Endodermal cell (in vitro differentiated cells): ENCODE measurements at regions not wholly inside any gene's neighbourhood (a gene's known extent, or its start where the extent isn't known, plus 50 kb on each side); places are given as distances from the start of the nearest gene placed in this dataset.

ENCODE experiments used
- DNase-seq: peaks from one replicate; pipeline ENCODE4 v3.0.0-alpha.2; 2017
- H3K27ac ChIP-seq: 2 replicates; pipeline ENCODE4 v1.5.1; 2013; ENCODE audit warnings: mild to moderate bottlenecking, low read depth, low read length, moderate library complexity
- H3K27me3 ChIP-seq: 2 replicates; pipeline ENCODE4 v1.6.1; 2013; ENCODE audit warnings: mild to moderate bottlenecking, low read length, moderate library complexity; ENCODE audit not compliant: insufficient read depth, control insufficient read depth, poor library complexity, severe bottlenecking
- H3K36me3 ChIP-seq: 2 replicates; pipeline ENCODE4 v1.7.0; 2013; ENCODE audit warnings: mild to moderate bottlenecking, low read length, moderate library complexity; ENCODE audit not compliant: control insufficient read depth, insufficient read depth
- H3K4me1 ChIP-seq: one replicate; pipeline ENCODE4 v1.7.0; 2013; ENCODE audit warnings: low read length; ENCODE audit not compliant: control insufficient read depth, insufficient read depth
- H3K4me3 ChIP-seq: 2 replicates; pipeline ENCODE4 v1.5.1; 2013; ENCODE audit warnings: mild to moderate bottlenecking, low read length, moderate library complexity
- H3K9ac ChIP-seq: 2 replicates; pipeline ENCODE4 v1.6.1; 2013; ENCODE audit warnings: mild to moderate bottlenecking, low read length, moderate library complexity; ENCODE audit not compliant: poor library complexity, severe bottlenecking; ENCODE audit errors: extremely low read depth
- H3K9me3 ChIP-seq: 2 replicates; pipeline ENCODE4 v1.6.1; 2013; ENCODE audit warnings: mild to moderate bottlenecking, low read length, moderate library complexity; ENCODE audit not compliant: control insufficient read depth
- H3K27ac Mint-ChIP-seq: 2 replicates; pipeline ENCODE4 v1.8.0; 2020; ENCODE audit warnings: mixed read lengths
- H3K27me3 Mint-ChIP-seq: 2 replicates; pipeline ENCODE4 v1.8.0; 2021; ENCODE audit warnings: mild to moderate bottlenecking, mixed read lengths; ENCODE audit not compliant: insufficient read depth
- H3K36me3 Mint-ChIP-seq: 2 replicates; pipeline ENCODE4 v1.8.0; 2020; ENCODE audit warnings: low read depth, mixed read lengths
- H3K4me1 Mint-ChIP-seq: 2 replicates; pipeline ENCODE4 v1.8.0; 2020; ENCODE audit warnings: mixed read lengths
- H3K4me3 Mint-ChIP-seq: 2 replicates; pipeline ENCODE4 v1.8.0; 2020; ENCODE audit warnings: mild to moderate bottlenecking, moderate library complexity, mixed read lengths
- H3K9me3 Mint-ChIP-seq: 2 replicates; pipeline ENCODE4 v1.8.0; 2020; ENCODE audit warnings: mild to moderate bottlenecking, mixed read lengths
- TF ChIP-seq, protein P1 (sequence below): fragments of 200-600 bp; sonication (generic); conservative IDR thresholded peaks from 2 replicates; pipeline ENCODE4 v1.5.0; 2021; ENCODE audit warnings: antibody characterized with exemption, mild to moderate bottlenecking

DNA sequence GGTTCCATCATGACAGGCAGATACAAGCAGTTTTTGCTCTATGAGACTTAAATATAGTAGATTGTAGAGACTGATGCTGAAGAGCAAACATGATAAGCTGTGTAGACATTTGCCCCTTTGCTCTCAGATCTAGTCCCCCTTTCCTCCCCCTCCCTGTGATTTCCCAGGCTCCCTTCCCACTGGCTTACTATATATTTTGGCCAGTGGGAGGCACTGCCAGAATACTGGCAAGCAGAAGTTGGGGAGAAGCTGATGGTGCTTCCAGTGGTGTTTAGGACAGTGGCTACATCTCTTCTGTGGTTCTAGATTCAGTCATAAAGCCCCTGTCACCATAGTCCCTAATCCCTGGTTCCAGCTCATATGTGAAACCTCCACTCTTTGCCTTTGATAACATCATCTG, 156.1 kb upstream of the STEAP4 start:
- H3K27ac ChIP-seq, result no peak overlapping the region
- Mint-ChIP-seq H3K27me3 (no peaks in the 10 kb centered on the region), H3K4me1 (no peaks in the 10 kb centered on the region), H3K36me3 (no peaks in the 10 kb centered on the region), H3K27ac (no peak overlapping the region), H3K4me3 (no peak overlapping the region), H3K9me3 (no peaks in the 10 kb centered on the region)
- no peak overlapping the region for H3K4me3 ChIP-seq
- H3K27me3 ChIP-seq, result no peaks in the 10 kb centered on the region
- TF ChIP-seq, protein P1, sequence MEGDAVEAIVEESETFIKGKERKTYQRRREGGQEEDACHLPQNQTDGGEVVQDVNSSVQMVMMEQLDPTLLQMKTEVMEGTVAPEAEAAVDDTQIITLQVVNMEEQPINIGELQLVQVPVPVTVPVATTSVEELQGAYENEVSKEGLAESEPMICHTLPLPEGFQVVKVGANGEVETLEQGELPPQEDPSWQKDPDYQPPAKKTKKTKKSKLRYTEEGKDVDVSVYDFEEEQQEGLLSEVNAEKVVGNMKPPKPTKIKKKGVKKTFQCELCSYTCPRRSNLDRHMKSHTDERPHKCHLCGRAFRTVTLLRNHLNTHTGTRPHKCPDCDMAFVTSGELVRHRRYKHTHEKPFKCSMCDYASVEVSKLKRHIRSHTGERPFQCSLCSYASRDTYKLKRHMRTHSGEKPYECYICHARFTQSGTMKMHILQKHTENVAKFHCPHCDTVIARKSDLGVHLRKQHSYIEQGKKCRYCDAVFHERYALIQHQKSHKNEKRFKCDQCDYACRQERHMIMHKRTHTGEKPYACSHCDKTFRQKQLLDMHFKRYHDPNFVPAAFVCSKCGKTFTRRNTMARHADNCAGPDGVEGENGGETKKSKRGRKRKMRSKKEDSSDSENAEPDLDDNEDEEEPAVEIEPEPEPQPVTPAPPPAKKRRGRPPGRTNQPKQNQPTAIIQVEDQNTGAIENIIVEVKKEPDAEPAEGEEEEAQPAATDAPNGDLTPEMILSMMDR, result peak; percentile 40
- H3K4me1 ChIP-seq, result no peaks in the 10 kb centered on the region
- DNase-seq, result no peak
- H3K9ac ChIP-seq, result no peak overlapping the region
- no peaks in the 10 kb centered on the region for H3K36me3 ChIP-seq
- no peaks in the 10 kb centered on the region for H3K9me3 ChIP-seq

DNA sequence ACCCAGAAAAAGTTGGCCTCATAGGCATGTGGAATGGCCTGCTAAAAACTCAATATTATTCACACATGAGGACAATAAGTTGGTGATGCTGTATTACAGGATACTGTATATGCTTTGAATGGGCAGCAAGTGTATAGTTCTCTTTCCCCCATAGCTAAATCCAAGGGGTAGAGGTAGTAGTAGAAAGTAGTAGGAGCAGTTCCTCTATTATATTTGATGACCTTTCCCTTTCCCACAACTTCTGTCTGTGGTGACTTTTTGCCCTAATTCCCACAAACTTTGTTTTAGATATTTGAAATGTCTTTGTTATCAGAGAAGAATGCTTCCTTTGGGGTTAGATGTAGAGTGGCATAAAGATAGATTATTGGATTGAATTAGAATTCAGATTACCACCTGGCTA, 154.0 kb upstream of the STEAP4 start:
- no peak for DNase-seq
- no peak overlapping the region for H3K9ac ChIP-seq
- no peak overlapping the region for H3K27ac ChIP-seq
- Mint-ChIP-seq H3K27ac (no peak overlapping the region), H3K36me3 (no peaks in the 10 kb centered on the region), H3K4me3 (no peak overlapping the region), H3K4me1 (no peaks in the 10 kb centered on the region), H3K27me3 (no peaks in the 10 kb centered on the region), H3K9me3 (no peaks in the 10 kb centered on the region)
- no peaks in the 10 kb centered on the region for H3K4me1 ChIP-seq
- H3K9me3 ChIP-seq, result no peaks in the 10 kb centered on the region
- TF ChIP-seq, protein P1, result no peak
- no peaks in the 10 kb centered on the region for H3K36me3 ChIP-seq
- H3K4me3 ChIP-seq, result no peak overlapping the region
- H3K27me3 ChIP-seq, result no peaks in the 10 kb centered on the region

DNA sequence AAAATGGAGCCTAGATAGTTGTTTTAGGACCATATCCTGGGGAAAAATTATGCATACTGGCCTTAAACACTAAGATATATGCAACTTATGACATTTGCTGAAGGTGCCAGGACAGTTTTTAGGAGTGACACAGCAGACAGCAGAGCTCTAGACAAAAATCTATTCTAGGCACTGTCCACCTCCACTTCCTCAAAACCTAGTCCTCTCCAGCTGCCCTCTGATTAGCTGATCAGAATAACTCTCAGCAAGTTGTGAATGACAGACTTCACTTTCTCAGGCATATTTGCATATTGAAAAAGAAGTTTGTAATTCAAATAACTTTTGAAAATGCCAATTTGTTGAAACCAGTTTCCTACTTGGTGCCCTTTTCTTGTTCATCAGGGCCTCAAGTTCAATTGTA, 152.3 kb upstream of the STEAP4 start:
- Mint-ChIP-seq H3K36me3 (no peaks in the 10 kb centered on the region), H3K4me1 (no peaks in the 10 kb centered on the region), H3K9me3 (no peaks in the 10 kb centered on the region), H3K4me3 (no peak overlapping the region), H3K27ac (no peak overlapping the region), H3K27me3 (no peaks in the 10 kb centered on the region)
- Histone ChIP-seq H3K4me3 (no peak overlapping the region), H3K27ac (no peak overlapping the region), H3K4me1 (no peaks in the 10 kb centered on the region), H3K9ac (no peak overlapping the region), H3K36me3 (no peaks in the 10 kb centered on the region), H3K27me3 (no peaks in the 10 kb centered on the region), H3K9me3 (no peaks in the 10 kb centered on the region)
- DNase-seq, result no peak
- TF ChIP-seq, protein P1, result no peak
